ENCODE measurements at regions not wholly inside any gene's neighbourhood (a gene's known extent, or its start where the extent isn't known, plus 50 kb on each side); places are given as distances from the start of the nearest gene placed in this dataset.

DNA sequence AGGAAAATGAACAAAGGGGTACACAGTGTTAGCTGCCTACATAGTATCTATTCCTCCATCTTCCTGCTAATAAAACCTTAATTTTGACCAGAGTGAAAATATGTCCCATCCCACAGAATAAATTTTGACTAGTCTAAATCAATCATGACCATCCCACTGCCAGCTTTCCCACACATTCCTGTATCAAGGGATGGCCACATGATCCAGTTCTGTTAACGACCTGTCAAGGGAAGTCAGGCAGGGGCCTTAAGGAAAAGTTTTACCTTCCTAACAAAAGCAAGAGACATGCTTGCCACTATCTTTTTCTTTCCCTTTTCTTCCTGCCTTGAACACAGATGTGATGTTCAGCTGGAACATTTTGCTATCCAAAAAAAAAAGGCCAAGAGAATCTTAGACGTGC is 185.0 kb upstream of the CHAC2 start:
- TF ChIP-seq, protein P1, sequence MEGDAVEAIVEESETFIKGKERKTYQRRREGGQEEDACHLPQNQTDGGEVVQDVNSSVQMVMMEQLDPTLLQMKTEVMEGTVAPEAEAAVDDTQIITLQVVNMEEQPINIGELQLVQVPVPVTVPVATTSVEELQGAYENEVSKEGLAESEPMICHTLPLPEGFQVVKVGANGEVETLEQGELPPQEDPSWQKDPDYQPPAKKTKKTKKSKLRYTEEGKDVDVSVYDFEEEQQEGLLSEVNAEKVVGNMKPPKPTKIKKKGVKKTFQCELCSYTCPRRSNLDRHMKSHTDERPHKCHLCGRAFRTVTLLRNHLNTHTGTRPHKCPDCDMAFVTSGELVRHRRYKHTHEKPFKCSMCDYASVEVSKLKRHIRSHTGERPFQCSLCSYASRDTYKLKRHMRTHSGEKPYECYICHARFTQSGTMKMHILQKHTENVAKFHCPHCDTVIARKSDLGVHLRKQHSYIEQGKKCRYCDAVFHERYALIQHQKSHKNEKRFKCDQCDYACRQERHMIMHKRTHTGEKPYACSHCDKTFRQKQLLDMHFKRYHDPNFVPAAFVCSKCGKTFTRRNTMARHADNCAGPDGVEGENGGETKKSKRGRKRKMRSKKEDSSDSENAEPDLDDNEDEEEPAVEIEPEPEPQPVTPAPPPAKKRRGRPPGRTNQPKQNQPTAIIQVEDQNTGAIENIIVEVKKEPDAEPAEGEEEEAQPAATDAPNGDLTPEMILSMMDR (IDR thresholded peaks at IDR 0.05), result no peak
- TF ChIP-seq POLR2A (IDR thresholded peaks at IDR 0.05) (no peak), EP300 (IDR thresholded peaks at IDR 0.05) (no peak)
